ENCODE measurements at regions not wholly inside any gene's neighbourhood (a gene's known extent, or its start where the extent isn't known, plus 50 kb on each side); places are given as distances from the start of the nearest gene placed in this dataset.
"Not testable (repeated sequence)": the region's sequence is repeated elsewhere in the genome, so short reads cannot be mapped to it uniquely, and the experiment has no call there.

DNA sequence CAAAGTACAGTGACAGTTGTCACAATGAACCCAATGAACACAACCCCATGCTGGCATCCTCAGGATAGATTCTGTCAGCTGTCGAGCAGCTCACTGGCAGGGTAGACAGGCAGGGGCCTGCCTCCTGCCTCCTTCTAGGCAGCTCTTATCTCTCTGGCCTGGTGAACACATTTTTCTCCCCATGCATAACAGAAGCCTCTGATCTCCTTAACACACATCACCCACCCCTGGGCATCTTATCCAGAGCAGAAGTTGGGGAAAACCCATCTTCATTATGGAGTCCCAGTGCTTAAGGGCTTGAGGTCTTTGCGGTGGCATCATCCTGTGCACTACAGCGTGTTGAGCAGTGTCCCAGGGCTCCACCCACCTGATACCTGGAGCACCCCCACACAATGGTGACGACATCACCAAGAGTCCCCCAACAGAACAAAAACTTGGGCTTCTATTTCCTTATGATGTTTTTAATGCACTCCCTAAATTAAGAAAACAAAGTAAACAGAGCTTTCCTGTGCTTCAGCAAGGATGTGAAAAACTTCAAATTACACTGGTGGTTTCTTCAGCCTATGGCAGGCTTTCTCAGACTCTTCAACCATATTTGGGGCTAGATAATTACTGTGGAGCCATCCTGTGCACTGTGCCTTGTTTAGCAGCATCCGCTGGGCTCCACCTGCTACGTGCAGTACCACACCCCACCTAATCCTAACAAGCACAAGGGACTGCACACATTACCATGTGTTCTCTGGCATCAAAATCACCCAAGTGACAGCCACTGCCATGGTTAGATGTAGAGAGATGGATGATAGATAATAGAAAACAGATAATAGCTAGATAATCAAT lies 277.4 kb upstream of the USP9Y start:
- no peak for DNase-seq
- H3K27me3 Mint-ChIP-seq (ENCODE audit: low read depth, poor library complexity): no peaks in the 10 kb centered on the region
- no peaks in the 10 kb centered on the region for H3K9me3 Mint-ChIP-seq
- no peaks in the 10 kb centered on the region for H3K36me3 Mint-ChIP-seq (ENCODE audit: low read depth)
- H3K4me3 Mint-ChIP-seq: no peak overlapping the region
- TF ChIP-seq, protein P1, sequence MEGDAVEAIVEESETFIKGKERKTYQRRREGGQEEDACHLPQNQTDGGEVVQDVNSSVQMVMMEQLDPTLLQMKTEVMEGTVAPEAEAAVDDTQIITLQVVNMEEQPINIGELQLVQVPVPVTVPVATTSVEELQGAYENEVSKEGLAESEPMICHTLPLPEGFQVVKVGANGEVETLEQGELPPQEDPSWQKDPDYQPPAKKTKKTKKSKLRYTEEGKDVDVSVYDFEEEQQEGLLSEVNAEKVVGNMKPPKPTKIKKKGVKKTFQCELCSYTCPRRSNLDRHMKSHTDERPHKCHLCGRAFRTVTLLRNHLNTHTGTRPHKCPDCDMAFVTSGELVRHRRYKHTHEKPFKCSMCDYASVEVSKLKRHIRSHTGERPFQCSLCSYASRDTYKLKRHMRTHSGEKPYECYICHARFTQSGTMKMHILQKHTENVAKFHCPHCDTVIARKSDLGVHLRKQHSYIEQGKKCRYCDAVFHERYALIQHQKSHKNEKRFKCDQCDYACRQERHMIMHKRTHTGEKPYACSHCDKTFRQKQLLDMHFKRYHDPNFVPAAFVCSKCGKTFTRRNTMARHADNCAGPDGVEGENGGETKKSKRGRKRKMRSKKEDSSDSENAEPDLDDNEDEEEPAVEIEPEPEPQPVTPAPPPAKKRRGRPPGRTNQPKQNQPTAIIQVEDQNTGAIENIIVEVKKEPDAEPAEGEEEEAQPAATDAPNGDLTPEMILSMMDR (IDR thresholded peaks at IDR 0.05): no peak
- no peak overlapping the region for H3K27ac Mint-ChIP-seq
- H3K4me1 Mint-ChIP-seq: no peaks in the 10 kb centered on the region

DNA sequence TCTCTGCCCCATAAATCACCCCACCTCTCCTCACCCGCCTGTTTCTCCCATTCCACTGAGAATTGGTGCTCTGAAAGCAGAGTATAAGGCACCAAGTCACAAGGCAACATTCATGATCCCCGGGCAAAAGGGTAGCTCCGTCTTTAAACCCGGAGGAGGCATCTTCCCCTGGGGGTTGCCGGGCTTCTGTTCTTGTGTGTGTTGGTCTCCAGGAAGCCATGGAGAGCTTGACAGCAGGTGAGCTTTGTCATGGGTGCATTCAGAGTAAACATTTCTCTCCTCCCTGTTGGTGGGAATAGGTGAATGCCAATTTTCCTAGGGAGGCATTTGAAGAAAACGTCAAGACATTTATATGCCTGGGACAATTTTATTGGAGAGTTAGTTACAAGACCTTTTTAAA lies 275.5 kb upstream of the USP9Y start:
- no peaks in the 10 kb centered on the region for H3K27me3 Mint-ChIP-seq (ENCODE audit: low read depth, poor library complexity)
- no peak overlapping the region for H3K4me3 Mint-ChIP-seq
- H3K9me3 Mint-ChIP-seq: no peaks in the 10 kb centered on the region
- H3K27ac Mint-ChIP-seq: no peak overlapping the region
- no peak for DNase-seq
- TF ChIP-seq, protein P1 (IDR thresholded peaks at IDR 0.05): no peak
- no peaks in the 10 kb centered on the region for H3K4me1 Mint-ChIP-seq
- H3K36me3 Mint-ChIP-seq (ENCODE audit: low read depth): no peaks in the 10 kb centered on the region

DNA sequence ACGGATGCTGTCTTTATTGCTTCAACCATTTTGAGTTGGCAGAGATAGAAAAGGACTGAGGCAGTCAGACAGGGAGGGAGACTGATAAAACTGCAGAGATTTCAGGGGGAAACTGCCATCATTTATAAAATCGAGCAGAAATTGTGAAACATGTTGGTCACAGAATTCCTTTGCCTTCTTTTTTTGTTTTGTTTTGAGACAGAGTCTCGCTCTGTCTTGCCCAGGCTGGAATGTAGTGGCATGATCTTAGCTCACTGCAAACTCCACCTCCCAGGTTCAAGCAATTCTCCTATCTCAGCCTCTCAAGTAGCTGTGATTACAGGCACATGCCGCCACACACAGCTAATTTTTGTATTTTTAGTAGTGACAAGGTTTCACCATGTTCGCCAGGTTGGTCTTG lies 273.7 kb upstream of the USP9Y start:
- Mint-ChIP-seq H3K4me3 (no peak overlapping the region), H3K27me3 (ENCODE audit: low read depth, poor library complexity) (no peaks in the 10 kb centered on the region), H3K36me3 (ENCODE audit: low read depth) (no peaks in the 10 kb centered on the region), H3K9me3 (no peaks in the 10 kb centered on the region), H3K4me1 (no peaks in the 10 kb centered on the region), H3K27ac (no peak overlapping the region)
- TF ChIP-seq, protein P1 (IDR thresholded peaks at IDR 0.05): no peak
- DNase-seq: no peak

DNA sequence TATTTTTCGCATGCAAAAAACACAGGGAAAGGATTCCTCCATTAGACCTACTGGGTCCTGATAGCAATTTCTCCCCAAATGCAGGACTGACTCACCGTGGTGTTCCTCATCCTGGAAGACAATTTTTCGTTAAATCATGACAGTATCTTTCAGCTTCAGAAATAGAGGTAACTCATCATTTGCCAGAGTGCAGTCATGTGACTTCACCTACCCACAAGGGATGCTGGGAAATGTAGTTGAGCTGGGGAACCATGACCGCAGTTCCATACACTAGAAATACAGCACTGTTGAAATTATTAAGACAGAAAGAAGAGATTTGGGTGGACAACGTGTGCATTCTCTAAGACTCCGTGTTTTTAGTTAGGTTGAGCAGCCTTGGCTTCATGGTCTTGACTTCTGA lies 269.5 kb upstream of the USP9Y start:
- DNase-seq: no peak
- H3K4me1 Mint-ChIP-seq: no peaks in the 10 kb centered on the region
- H3K9me3 Mint-ChIP-seq: no peaks in the 10 kb centered on the region
- TF ChIP-seq, protein P1 (IDR thresholded peaks at IDR 0.05): no peak
- no peak overlapping the region for H3K27ac Mint-ChIP-seq
- H3K4me3 Mint-ChIP-seq: no peak overlapping the region
- H3K27me3 Mint-ChIP-seq (ENCODE audit: low read depth, poor library complexity): no peaks in the 10 kb centered on the region
- no peaks in the 10 kb centered on the region for H3K36me3 Mint-ChIP-seq (ENCODE audit: low read depth)

DNA sequence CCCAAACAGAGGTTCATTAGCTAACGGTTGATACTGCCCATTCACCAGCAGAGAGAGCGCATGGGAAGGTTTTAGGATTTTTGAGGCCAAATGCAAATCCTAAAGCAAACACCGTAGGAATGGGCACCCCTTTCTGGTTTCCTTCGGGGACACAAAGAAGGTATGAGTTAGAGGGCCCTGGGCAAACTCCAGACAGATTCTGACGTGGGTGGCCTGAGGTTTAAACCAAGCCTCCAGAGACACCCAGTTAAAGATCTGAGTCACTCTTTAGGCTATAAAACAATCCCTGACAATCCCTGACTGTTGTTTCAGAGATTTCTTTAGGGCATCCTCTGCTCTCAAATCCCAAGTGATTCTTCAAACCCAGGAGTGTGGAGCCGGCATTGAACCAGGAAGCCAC lies 262.2 kb upstream of the USP9Y start:
- not testable (repeated sequence) for H3K4me1 Mint-ChIP-seq; H3K9me3 Mint-ChIP-seq; H3K4me3 Mint-ChIP-seq; H3K36me3 Mint-ChIP-seq (ENCODE audit: low read depth); H3K27ac Mint-ChIP-seq; H3K27me3 Mint-ChIP-seq (ENCODE audit: low read depth, poor library complexity); DNase-seq

DNA sequence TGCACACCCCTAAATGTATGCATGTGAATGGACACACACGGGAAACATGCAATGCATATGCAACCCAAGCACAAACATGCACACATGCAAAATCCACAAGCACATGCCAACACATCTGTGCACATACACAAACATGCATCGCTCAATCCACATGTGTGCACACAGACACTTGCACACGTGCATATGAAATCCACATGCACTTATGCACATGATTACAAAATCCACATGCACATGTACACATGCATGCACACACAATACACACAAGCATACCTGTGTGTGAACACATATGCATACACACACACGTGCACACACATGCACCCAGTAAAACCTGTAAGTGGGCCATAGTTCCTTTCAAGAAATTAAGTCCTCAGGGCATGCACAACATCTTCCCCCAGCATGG lies 256.8 kb upstream of the USP9Y start:
- Mint-ChIP-seq H3K36me3 (ENCODE audit: low read depth) (no peaks in the 10 kb centered on the region), H3K27ac (no peak overlapping the region)

DNA sequence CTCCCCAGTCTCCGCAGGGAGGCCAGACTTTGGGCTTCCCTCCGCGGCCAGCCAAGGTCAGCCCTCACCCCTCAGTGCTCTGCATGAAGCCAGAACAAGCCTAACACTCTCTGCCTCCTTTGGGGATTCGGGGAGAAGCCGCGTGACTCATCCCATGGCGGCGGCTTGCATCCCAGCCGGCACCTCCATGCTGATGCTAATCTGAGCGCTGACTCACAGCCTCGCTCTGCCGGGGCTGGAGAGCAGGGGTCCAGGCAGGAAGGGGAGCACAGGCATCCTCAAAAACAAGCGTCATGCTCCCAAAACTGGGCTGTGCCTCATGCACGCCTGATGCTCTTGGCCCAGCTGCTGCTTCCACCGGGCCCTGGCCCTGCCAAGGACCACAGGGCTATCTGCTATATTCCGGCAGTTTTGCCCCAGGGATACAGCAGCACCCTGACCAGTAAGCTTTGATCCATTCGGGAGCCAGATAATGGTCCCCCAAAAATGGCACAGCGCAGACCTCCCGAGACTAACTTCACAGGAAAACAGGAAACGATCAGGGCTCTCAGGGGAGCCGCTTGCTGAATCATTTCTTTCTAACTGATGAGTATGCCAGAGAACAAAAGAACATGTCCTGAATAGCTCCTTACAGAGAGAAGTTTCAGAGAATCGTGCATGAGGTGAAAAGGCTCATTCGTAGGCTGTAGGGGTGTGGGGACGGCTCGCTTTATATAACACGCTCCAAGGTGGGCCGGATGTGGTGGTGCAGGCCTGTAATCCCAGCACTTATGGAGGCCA lies 254.4 kb upstream of the USP9Y start:
- not testable (repeated sequence) for H3K27ac Mint-ChIP-seq; H3K4me1 Mint-ChIP-seq; H3K27me3 Mint-ChIP-seq (ENCODE audit: low read depth, poor library complexity); H3K36me3 Mint-ChIP-seq (ENCODE audit: low read depth); DNase-seq; H3K9me3 Mint-ChIP-seq; H3K4me3 Mint-ChIP-seq

More for the DNA sequence above, 256.8 kb upstream of the USP9Y start:
- Mint-ChIP-seq H3K4me1 (no peaks in the 10 kb centered on the region), H3K27me3 (ENCODE audit: low read depth, poor library complexity) (no peaks in the 10 kb centered on the region), H3K4me3 (no peak overlapping the region), H3K9me3 (no peaks in the 10 kb centered on the region)
- no peak for DNase-seq
- TF ChIP-seq, protein P1 (IDR thresholded peaks at IDR 0.05): no peak

DNA sequence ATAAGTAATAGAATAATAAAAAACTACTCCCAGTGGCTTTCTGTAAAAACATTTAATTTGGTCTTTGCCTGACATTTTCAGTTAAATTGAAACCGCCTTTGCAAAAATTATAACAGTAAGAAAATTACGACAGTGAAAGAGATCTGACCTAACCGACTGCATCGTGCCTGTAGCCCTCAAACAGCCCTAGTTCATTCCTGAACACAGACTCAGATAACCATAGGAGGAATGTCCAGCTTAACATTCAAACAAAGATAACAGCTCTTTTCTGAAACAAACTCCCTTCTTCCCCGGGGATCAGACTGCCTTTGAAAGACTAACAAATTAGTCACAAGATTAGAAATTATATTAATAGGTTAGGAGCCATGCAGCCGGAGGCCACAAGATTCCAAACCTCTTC lies 252.5 kb upstream of the USP9Y start:
- H3K4me1 Mint-ChIP-seq; H3K9me3 Mint-ChIP-seq; DNase-seq; H3K27me3 Mint-ChIP-seq (ENCODE audit: low read depth, poor library complexity); H3K36me3 Mint-ChIP-seq (ENCODE audit: low read depth); H3K4me3 Mint-ChIP-seq; H3K27ac Mint-ChIP-seq: not testable (repeated sequence)

DNA sequence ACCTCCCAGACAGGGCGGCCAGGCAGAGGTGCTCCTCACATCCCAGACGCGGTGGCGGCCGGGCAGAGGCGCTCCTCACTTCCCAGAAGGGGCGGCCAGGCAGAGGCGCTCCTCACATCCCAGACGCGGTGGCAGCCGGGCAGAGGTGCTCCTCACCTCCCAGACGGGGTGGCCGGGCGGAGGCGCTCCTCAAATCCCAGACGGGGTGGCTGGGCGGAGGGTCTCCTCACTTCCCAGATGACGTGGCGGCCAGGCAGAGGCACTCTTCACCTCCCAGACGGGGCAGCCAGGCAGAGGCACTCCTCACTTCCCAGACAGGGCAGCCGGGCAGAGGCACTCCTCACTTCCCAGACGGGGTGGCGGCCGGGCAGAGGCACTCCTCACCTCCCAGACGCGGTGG lies 247.7 kb upstream of the USP9Y start:
- not testable (repeated sequence) for H3K27ac Mint-ChIP-seq; H3K4me1 Mint-ChIP-seq; H3K36me3 Mint-ChIP-seq (ENCODE audit: low read depth); DNase-seq; H3K4me3 Mint-ChIP-seq; H3K9me3 Mint-ChIP-seq; H3K27me3 Mint-ChIP-seq (ENCODE audit: low read depth, poor library complexity)

All from nephron progenitor cell (in vitro differentiated cells).